Psoas muscle (tissue), 7 donors: ENCODE measurements at regions not wholly inside any gene's neighbourhood (a gene's known extent, or its start where the extent isn't known, plus 50 kb on each side); places are given as distances from the start of the nearest gene placed in this dataset.

Experiments
- ATAC-seq, 4 donors: fragments of 200-7000 bp; cut with Tn5 transposase; one replicate each; pipeline ENCODE4 v1.9.1; 2020; ENCODE audit warnings: moderate library complexity in 3 of 4, mild to moderate bottlenecking in 2 of 4
- DNase-seq, 2 donors: peaks; one replicate each; pipeline ENCODE4 v3.0.0-alpha.2; 2020
- H3K27ac ChIP-seq: fragments of 200-600 bp; one replicate; pipeline ENCODE4 v1.8.0; 2022
- H3K27me3 ChIP-seq, 3 donors: fragments of 200-600 bp in 1 of 3; one replicate each; pipeline versions ENCODE4 v1.6.1 to v1.8.0; 2013 to 2022; ENCODE audit warnings: low read length in 2 of 3, mild to moderate bottlenecking in 2 of 3, moderate library complexity in 1 of 3; ENCODE audit not compliant: insufficient read depth in 3 of 3
- H3K36me3 ChIP-seq, 2 donors: fragments of 200-600 bp in 1 of 2; one replicate each; pipeline versions ENCODE4 v1.6.1 to v1.8.0; 2013 to 2022; ENCODE audit warnings: low read depth in 1 of 2, mild to moderate bottlenecking in 1 of 2, moderate library complexity in 1 of 2; ENCODE audit not compliant: insufficient read depth in 1 of 2
- H3K4me1 ChIP-seq: fragments of 200-600 bp; one replicate; pipeline ENCODE4 v1.8.0; 2022
- H3K4me3 ChIP-seq: fragments of 200-600 bp; one replicate; pipeline ENCODE4 v1.8.0; 2022; ENCODE audit warnings: mild to moderate bottlenecking
- H3K9me3 ChIP-seq: fragments of 200-600 bp; one replicate; pipeline ENCODE4 v1.8.0; 2022
- CTCF ChIP-seq: fragments of 200-600 bp; IDR thresholded peaks from one replicate; pipeline ENCODE4 v1.8.0; 2022; ENCODE audit warnings: antibody characterized with exemption
- WGBS, 3 donors: extraction: QIAGEN DNeasy Blood & Tissue Kit; methylation state at CpG; one replicate each; pipeline versions ENCODE4 v1.1.6 to v1.1.7; 2013; 5-methylcytosine and 5-hydroxymethylcytosine counted together
- intact Hi-C, 2 donors: fragments of 100-400 bp; cut with DNase I; formaldehyde crosslinking; loops; one replicate each; pipeline versions ENCODE4 v1.11.0 to v1.14.2; 2022
- donor health status: healthy with polysubstance abuse.
- donor health status: DM: no; HTN: no; CAD: no; lungs with moderate emphysema.
- donor health status: Bipolar disorder and iron deficiency.
- donor health status: healthy.
- donor health status: DM: yes; HTN: yes; CAD: no.
- donor health status: DM: no; HTN: no; CAD: no.
- donor health status: DM: yes; HTN: yes; CAD: no.

GRCh38 chr15:62920682-62921502 is 121.7 kb upstream of the TPM1 start:
- intact Hi-C loops = no loop called here
- ATAC-seq = peak in 1 of 4 donors; percentile 67
- 61 to 67% (median 61%) methylated on average over 3 of the region's 3 CpGs for WGBS, 3 donors
- DNase-seq = no peak
- Histone ChIP-seq H3K27me3 (no peaks in the 10 kb centered on the region), H3K4me1 (peaks cover 4% of the 10 kb centered on the region), H3K9me3 (no peaks in the 10 kb centered on the region), H3K36me3 (no peaks in the 10 kb centered on the region), H3K4me3 (no peak overlapping the region), H3K27ac (no peak overlapping the region)
- TF ChIP-seq CTCF = no peak

GRCh38 chr15:62922514-62922913 is 120.0 kb upstream of the TPM1 start:
- Histone ChIP-seq H3K9me3 (no peaks in the 10 kb centered on the region), H3K27me3 (no peaks in the 10 kb centered on the region), H3K4me3 (no peak overlapping the region), H3K36me3 (no peaks in the 10 kb centered on the region), H3K27ac (no peak overlapping the region), H3K4me1 (peaks cover 4% of the 10 kb centered on the region)
- no peak for TF ChIP-seq CTCF
- ATAC-seq (no peak), DNase-seq (no peak)
- 65 to 76% (median 68%) methylated on average over 3 of the region's 3 CpGs for WGBS, 3 donors
- intact Hi-C loops = no loop called here

GRCh38 chr15:62925875-62926274 is 116.7 kb upstream of the TPM1 start:
- intact Hi-C loops = no loop called here

GRCh38 chr15:62927196-62927595 is 115.4 kb upstream of the TPM1 start:
- Histone ChIP-seq H3K4me3 (no peak overlapping the region), H3K9me3 (no peaks in the 10 kb centered on the region), H3K27me3 (no peaks in the 10 kb centered on the region), H3K4me1 (peaks cover 17% of the 10 kb centered on the region), H3K27ac (no peak overlapping the region), H3K36me3 (no peaks in the 10 kb centered on the region)
- no peak for TF ChIP-seq CTCF
- DNase-seq (no peak), ATAC-seq (no peak)
- intact Hi-C loops = no loop called here

More at GRCh38 chr15:62925875-62926274, 116.7 kb upstream of the TPM1 start:
- no peaks in the 10 kb centered on the region for H3K27me3 ChIP-seq
- H3K36me3 ChIP-seq = no peaks in the 10 kb centered on the region
- no peak for TF ChIP-seq CTCF
- no peak for DNase-seq
- no peak overlapping the region for H3K27ac ChIP-seq
- ATAC-seq = no peak
- H3K9me3 ChIP-seq = no peaks in the 10 kb centered on the region
- WGBS, 3 donors = 94 to 95% (median 95%) methylated on average over 8 of the region's 8 CpGs
- H3K4me1 ChIP-seq = peaks cover 17% of the 10 kb centered on the region
- H3K4me3 ChIP-seq = no peak overlapping the region

GRCh38 chr15:62927836-62928235 is 114.7 kb upstream of the TPM1 start:
- intact Hi-C loops = no loop called here
- no peak for ATAC-seq
- no peaks in the 10 kb centered on the region for H3K27me3 ChIP-seq
- H3K9me3 ChIP-seq = no peaks in the 10 kb centered on the region
- 86 to 91% (median 87%) methylated on average over 5 of the region's 5 CpGs for WGBS, 3 donors
- no peak overlapping the region for H3K4me3 ChIP-seq
- peaks cover 16% of the 10 kb centered on the region for H3K4me1 ChIP-seq
- no peak for TF ChIP-seq CTCF
- no peaks in the 10 kb centered on the region for H3K36me3 ChIP-seq
- DNase-seq = no peak
- no peak overlapping the region for H3K27ac ChIP-seq
